Activated CD4-positive, alpha-beta memory T cell treated with anti-CD3 and anti-CD28 coated beads, Interleukin-2, amount 10 ng/mL, durations not matched to agents 7 days and 5 days (primary cell): ENCODE measurements at regions not wholly inside any gene's neighbourhood (a gene's known extent, or its start where the extent isn't known, plus 50 kb on each side); places are given as distances from the start of the nearest gene placed in this dataset.

ENCODE experiments used
- CTCF ChIA-PET: fragments of 350-600 bp; sonication (Branson Sonifier 250); formaldehyde crosslinking; loops from one replicate; lab custom pipeline; 2021; ENCODE audit warnings: antibody characterized with exemption, inconsistent platforms; lab: Charles Lee
- POLR2A ChIA-PET: fragments of 350-600 bp; sonication (Branson Sonifier 250); formaldehyde crosslinking; loops from one replicate; lab custom pipeline; 2021; ENCODE audit warnings: antibody characterized with exemption; lab: Charles Lee
- DNase-seq: peaks from one replicate; pipeline ENCODE4 v3.0.0-alpha.2; 2020
- H3K27ac Mint-ChIP-seq: one replicate; pipeline ENCODE4 v1.8.0; 2021; ENCODE audit warnings: mild to moderate bottlenecking, mixed read lengths
- H3K27me3 Mint-ChIP-seq: one replicate; pipeline ENCODE4 v1.8.0; 2021; ENCODE audit warnings: mixed read lengths
- H3K36me3 Mint-ChIP-seq: one replicate; pipeline ENCODE4 v1.8.0; 2021; ENCODE audit warnings: low read depth, mixed read lengths
- H3K4me1 Mint-ChIP-seq: one replicate; pipeline ENCODE4 v1.8.0; 2021; ENCODE audit warnings: mixed read lengths
- H3K4me3 Mint-ChIP-seq: one replicate; pipeline ENCODE4 v1.8.0; 2021; ENCODE audit warnings: mild to moderate bottlenecking, mixed read lengths
- H3K9me3 Mint-ChIP-seq: one replicate; pipeline ENCODE4 v1.8.0; 2021; ENCODE audit warnings: mixed read lengths

- Mint-ChIP-seq H3K4me1 (no peaks in the 10 kb centered on the region), H3K36me3 (no peaks in the 10 kb centered on the region), H3K4me3 (no peak overlapping the region), H3K27ac (no peak overlapping the region), H3K27me3 (no peaks in the 10 kb centered on the region), H3K9me3 (peaks cover 6% of the 10 kb centered on the region)
- ChIA-PET POLR2A (no interaction called here), CTCF (no interaction called here)
- no peak for DNase-seq
These were observed 336.0 kb downstream of the VGLL3 start for GRCh38 chr3:86654806-86655460.

- H3K36me3 Mint-ChIP-seq = no peaks in the 10 kb centered on the region
- CTCF ChIA-PET = no interaction called here
These were observed 337.2 kb downstream of the VGLL3 start for GRCh38 chr3:86653661-86654205.

GRCh38 chr3:86648087-86648486, 342.9 kb downstream of the VGLL3 start:
- Mint-ChIP-seq H3K4me3 (no peak overlapping the region), H3K36me3 (no peaks in the 10 kb centered on the region), H3K9me3 (peaks cover 3% of the 10 kb centered on the region), H3K27ac (no peak overlapping the region), H3K27me3 (no peaks in the 10 kb centered on the region), H3K4me1 (no peaks in the 10 kb centered on the region)
- ChIA-PET POLR2A (no interaction called here), CTCF (no interaction called here)
- no peak for DNase-seq

More at GRCh38 chr3:86653661-86654205, 337.2 kb downstream of the VGLL3 start:
- POLR2A ChIA-PET = no interaction called here
- Mint-ChIP-seq H3K4me3 (no peak overlapping the region), H3K9me3 (peaks cover 6% of the 10 kb centered on the region), H3K27me3 (no peaks in the 10 kb centered on the region), H3K27ac (no peak overlapping the region), H3K4me1 (no peaks in the 10 kb centered on the region)
- DNase-seq = no peak

DNA sequence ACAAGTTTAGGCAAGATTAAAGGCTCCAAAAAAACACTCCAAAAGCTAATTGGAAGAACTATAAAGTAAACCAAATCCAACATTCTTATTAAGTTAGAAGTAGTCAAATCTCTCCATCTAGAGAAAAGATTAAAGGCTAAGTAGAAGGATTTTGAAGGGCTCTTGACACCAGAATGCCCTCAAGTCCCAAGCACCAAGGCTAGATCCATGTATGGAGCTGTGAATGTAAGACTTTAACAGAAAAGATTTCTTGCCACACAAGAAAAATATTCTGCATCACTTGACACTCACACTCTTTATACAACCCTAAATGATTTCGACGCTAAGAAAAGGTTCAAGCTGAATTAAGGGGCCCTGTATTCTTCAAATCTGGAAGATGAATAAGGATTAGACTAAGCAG, 345.2 kb downstream of the VGLL3 start:
- CTCF ChIA-PET = no interaction called here
- Mint-ChIP-seq H3K27ac (no peak overlapping the region), H3K4me1 (no peaks in the 10 kb centered on the region), H3K9me3 (peaks cover 3% of the 10 kb centered on the region), H3K27me3 (no peaks in the 10 kb centered on the region), H3K36me3 (no peaks in the 10 kb centered on the region), H3K4me3 (no peak overlapping the region)
- no peak for DNase-seq
- POLR2A ChIA-PET = no interaction called here

GRCh38 chr3:86634361-86634760, 356.6 kb downstream of the VGLL3 start:
- no peak overlapping the region for H3K27ac Mint-ChIP-seq
- H3K36me3 Mint-ChIP-seq = no peaks in the 10 kb centered on the region
- H3K4me3 Mint-ChIP-seq = no peak overlapping the region
- peaks cover 7% of the 10 kb centered on the region for H3K9me3 Mint-ChIP-seq
- ChIA-PET CTCF (no interaction called here), POLR2A (no interaction called here)
- H3K4me1 Mint-ChIP-seq = no peaks in the 10 kb centered on the region
- no peaks in the 10 kb centered on the region for H3K27me3 Mint-ChIP-seq
- DNase-seq = no peak

DNA sequence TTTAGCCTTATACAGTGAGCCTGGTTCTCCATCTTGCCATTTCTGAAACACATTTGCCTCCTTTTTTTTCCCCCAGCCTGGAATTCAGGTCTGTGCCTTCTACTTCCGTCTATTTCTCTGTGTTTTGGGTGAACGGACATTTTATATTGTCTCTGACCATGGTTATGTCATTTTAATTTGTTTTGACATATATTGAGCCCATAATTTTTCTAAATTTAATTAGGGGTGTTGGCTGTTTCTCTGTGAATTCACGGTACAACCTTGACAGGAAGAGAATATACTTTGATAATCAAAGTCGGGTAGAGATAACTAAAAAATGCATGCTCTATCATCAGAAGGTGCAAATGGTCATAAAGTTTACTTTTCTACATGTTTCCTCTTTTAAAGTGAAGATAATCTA, 361.4 kb downstream of the VGLL3 start:
- ChIA-PET CTCF (no interaction called here), POLR2A (no interaction called here)
- Mint-ChIP-seq H3K27me3 (no peaks in the 10 kb centered on the region), H3K27ac (no peak overlapping the region), H3K4me1 (no peaks in the 10 kb centered on the region), H3K9me3 (peaks cover 4% of the 10 kb centered on the region), H3K4me3 (no peak overlapping the region), H3K36me3 (no peaks in the 10 kb centered on the region)
- no peak for DNase-seq

GRCh38 chr3:86624192-86624591, 366.8 kb downstream of the VGLL3 start:
- Mint-ChIP-seq H3K9me3 (peaks cover 8% of the 10 kb centered on the region), H3K36me3 (no peaks in the 10 kb centered on the region), H3K4me3 (no peak overlapping the region), H3K27ac (no peak overlapping the region), H3K4me1 (no peaks in the 10 kb centered on the region), H3K27me3 (no peaks in the 10 kb centered on the region)
- CTCF ChIA-PET = no interaction called here
- no peak for DNase-seq
- POLR2A ChIA-PET = no interaction called here

GRCh38 chr3:86618706-86619105, 372.2 kb downstream of the VGLL3 start:
- CTCF ChIA-PET = no interaction called here
- no peak overlapping the region for H3K27ac Mint-ChIP-seq
- H3K4me1 Mint-ChIP-seq = no peaks in the 10 kb centered on the region
- peaks cover 10% of the 10 kb centered on the region for H3K9me3 Mint-ChIP-seq
- no peaks in the 10 kb centered on the region for H3K27me3 Mint-ChIP-seq
- H3K36me3 Mint-ChIP-seq = no peaks in the 10 kb centered on the region
- no peak for DNase-seq
- POLR2A ChIA-PET = no interaction called here
- no peak overlapping the region for H3K4me3 Mint-ChIP-seq

DNA sequence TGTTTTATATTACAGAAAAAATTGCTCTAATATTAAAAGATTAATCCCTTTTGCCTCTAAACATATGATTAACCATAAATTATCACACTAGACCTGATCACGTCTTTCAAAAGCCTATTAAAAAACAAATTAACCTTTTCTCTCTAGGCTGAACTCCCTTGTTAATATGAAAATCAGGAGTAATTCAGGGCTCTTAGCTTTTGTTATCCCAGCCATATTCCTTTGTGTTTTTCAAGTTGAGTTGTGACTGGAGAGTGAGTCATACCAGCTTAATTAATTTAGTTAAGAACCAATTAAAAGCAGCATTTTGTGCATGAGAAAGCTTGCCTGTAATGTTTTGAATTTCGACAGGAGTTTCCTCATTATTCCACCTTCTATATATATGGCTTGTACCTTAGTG, 385.8 kb downstream of the VGLL3 start:
- Mint-ChIP-seq H3K27me3 (no peaks in the 10 kb centered on the region), H3K4me3 (no peak overlapping the region), H3K9me3 (peaks cover 20% of the 10 kb centered on the region), H3K36me3 (no peaks in the 10 kb centered on the region), H3K4me1 (no peaks in the 10 kb centered on the region), H3K27ac (no peak overlapping the region)
- POLR2A ChIA-PET = no interaction called here
- CTCF ChIA-PET = no interaction called here
- DNase-seq = no peak

DNA sequence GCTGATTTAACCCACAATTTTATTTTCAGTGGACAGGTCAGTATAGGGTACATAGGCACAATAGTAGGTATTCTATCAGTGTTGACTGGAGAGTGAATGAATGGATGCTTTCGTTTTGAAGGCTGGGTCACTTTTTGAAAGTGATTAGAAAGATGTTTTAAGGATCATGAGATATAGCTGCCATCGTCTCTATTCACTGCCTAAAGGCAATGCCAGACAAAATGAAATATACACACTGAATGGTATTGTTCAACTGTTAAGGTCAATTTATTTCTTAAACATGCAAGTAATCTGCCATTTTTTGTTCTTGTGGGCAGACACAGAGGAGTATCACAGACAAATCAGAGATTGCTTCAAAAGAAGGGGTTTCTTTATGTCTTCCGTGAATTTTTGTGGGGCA, 395.3 kb downstream of the VGLL3 start:
- no peaks in the 10 kb centered on the region for H3K36me3 Mint-ChIP-seq
- H3K27me3 Mint-ChIP-seq = no peaks in the 10 kb centered on the region
- peaks cover 11% of the 10 kb centered on the region for H3K9me3 Mint-ChIP-seq
- no peaks in the 10 kb centered on the region for H3K4me1 Mint-ChIP-seq
- H3K27ac Mint-ChIP-seq = no peak overlapping the region
- no peak overlapping the region for H3K4me3 Mint-ChIP-seq
- DNase-seq = no peak
- ChIA-PET POLR2A (no interaction called here), CTCF (no interaction called here)

- Mint-ChIP-seq H3K9me3 (peaks cover 7% of the 10 kb centered on the region), H3K27ac (no peak overlapping the region), H3K4me3 (no peak overlapping the region), H3K27me3 (no peaks in the 10 kb centered on the region), H3K36me3 (no peaks in the 10 kb centered on the region), H3K4me1 (no peaks in the 10 kb centered on the region)
- DNase-seq = no peak
- ChIA-PET POLR2A (no interaction called here), CTCF (no interaction called here)
These were observed 396.1 kb downstream of the VGLL3 start for GRCh38 chr3:86594838-86595237.

DNA sequence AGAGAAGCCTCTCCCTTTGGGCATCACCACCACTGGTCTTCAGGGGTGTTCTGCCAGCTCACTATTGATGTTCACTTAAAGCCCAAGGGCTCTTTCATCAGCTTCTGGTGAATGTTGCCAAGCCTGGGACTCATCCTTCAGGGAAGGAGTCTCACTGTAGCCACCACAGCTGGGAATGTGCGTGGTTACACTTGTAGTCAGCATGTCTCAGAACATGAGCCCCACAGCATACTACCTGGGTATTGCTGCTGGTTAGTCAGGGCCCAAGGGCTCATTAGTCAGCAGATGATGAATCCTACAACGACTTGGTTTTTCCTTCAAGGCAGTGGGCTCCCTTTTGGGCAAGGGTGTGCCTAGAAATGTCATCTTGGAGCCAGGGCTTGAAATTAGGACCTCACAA, 412.9 kb downstream of the VGLL3 start:
- Mint-ChIP-seq H3K36me3 (no peaks in the 10 kb centered on the region), H3K9me3 (peaks cover 14% of the 10 kb centered on the region), H3K4me1 (no peaks in the 10 kb centered on the region), H3K27me3 (no peaks in the 10 kb centered on the region), H3K27ac (no peak overlapping the region), H3K4me3 (no peak overlapping the region)
- no peak for DNase-seq
- ChIA-PET POLR2A (no interaction called here), CTCF (no interaction called here)

DNA sequence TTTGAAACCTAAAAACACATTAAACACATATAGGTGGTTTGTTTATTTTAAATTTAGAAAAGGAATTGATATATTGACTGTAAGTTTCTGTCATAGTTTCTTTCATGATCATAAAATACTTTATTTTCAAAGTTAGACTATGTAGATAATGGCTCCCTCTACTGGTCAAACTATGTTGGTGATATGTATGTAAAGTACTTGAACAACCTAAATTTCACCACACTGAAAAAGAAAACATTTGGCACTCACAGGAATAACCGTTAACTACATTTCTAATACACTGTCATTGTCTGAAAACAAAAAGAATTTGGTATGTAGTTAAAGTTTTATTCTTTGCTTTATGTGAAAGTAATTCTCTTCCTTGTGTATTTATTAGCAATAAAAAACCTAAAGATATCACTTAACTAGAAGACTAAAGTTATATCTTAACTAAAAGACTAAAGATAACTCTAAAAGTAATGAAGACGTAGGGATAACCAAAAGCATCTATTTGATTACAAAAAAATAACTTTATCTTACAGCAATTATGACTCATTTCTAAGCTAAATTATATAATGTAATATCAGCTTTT, 427.5 kb downstream of the VGLL3 start:
- Mint-ChIP-seq H3K4me1 (no peaks in the 10 kb centered on the region), H3K27me3 (no peaks in the 10 kb centered on the region), H3K9me3 (peaks cover under 1% of the 10 kb centered on the region), H3K4me3 (no peak overlapping the region), H3K27ac (no peak overlapping the region), H3K36me3 (no peaks in the 10 kb centered on the region)
- POLR2A ChIA-PET = no interaction called here
- no peak for DNase-seq
- CTCF ChIA-PET = interaction anchor here (0.7 kb wide), 1 partner anchor 1317 kb away, joined by 3 read pairs; no protein-coding TSS in a partner anchor

DNA sequence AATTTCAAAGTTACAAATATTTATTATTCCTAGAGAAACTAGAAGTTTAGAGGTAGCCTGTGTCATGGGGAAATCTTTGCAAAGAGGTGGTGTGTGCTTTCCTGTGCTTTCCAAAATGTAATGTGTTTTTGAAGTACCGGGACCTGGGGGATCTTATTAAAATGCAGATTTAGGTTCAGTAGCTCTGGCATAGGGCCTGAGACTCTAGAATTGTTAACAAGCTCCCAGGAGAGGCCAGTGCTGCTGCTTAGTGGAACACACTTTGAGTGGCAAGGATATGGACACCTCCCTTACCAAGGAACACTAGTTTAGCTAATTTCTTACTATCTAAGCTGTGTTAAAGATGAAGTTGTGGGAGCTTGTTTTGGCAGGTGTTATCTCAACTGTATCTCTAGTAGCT, 428.9 kb downstream of the VGLL3 start:
- H3K4me3 Mint-ChIP-seq = no peak overlapping the region
- no peaks in the 10 kb centered on the region for H3K36me3 Mint-ChIP-seq
- ChIA-PET POLR2A (no interaction called here), CTCF (no interaction called here)
- H3K27ac Mint-ChIP-seq = no peak overlapping the region
- no peaks in the 10 kb centered on the region for H3K4me1 Mint-ChIP-seq
- H3K9me3 Mint-ChIP-seq = no peaks in the 10 kb centered on the region
- no peak for DNase-seq
- no peaks in the 10 kb centered on the region for H3K27me3 Mint-ChIP-seq
